ENCODE measurements at regions not wholly inside any gene's neighbourhood (a gene's known extent, or its start where the extent isn't known, plus 50 kb on each side); places are given as distances from the start of the nearest gene placed in this dataset.

GRCh38 chr10:44478040-44478439 is 93.1 kb upstream of the CXCL12 start:
- DNase-seq = no peak

GRCh38 chr10:44478876-44479705 is 94.2 kb upstream of the CXCL12 start:
- no peak for DNase-seq

GRCh38 chr10:44492678-44493077 is 107.8 kb upstream of the CXCL12 start:
- DNase-seq = no peak

- no peak for DNase-seq
Observed at GRCh38 chr10:44498222-44498621, 113.3 kb upstream of the CXCL12 start.

- DNase-seq = no peak
Observed at GRCh38 chr10:44500451-44500850, 115.6 kb upstream of the CXCL12 start.

- no peak for DNase-seq
Observed at GRCh38 chr10:44506386-44506785, 121.5 kb upstream of the CXCL12 start.

GRCh38 chr10:44510379-44511115 is 125.7 kb upstream of the CXCL12 start:
- DNase-seq = no peak

- DNase-seq = no peak
Observed at GRCh38 chr10:44511166-44511565, 126.3 kb upstream of the CXCL12 start.

- no peak for DNase-seq
Observed at GRCh38 chr10:44511601-44512000, 126.7 kb upstream of the CXCL12 start.

GRCh38 chr10:44512431-44513022 is 127.6 kb upstream of the CXCL12 start:
- DNase-seq = no peak

- no peak for DNase-seq
Observed at GRCh38 chr10:44513591-44513990, 128.7 kb upstream of the CXCL12 start.

- no peak for DNase-seq
Observed at GRCh38 chr10:44516891-44517290, 132.0 kb upstream of the CXCL12 start.

- peak; percentile 6 for DNase-seq
Observed at GRCh38 chr10:44517635-44518034, 132.7 kb upstream of the CXCL12 start.

GRCh38 chr10:44519361-44519760 is 134.5 kb upstream of the CXCL12 start:
- DNase-seq = no peak

GRCh38 chr10:44520651-44521050 is 135.8 kb upstream of the CXCL12 start:
- DNase-seq = no peak

GRCh38 chr10:44539178-44539577 is 154.3 kb upstream of the CXCL12 start:
- DNase-seq = no peak

GRCh38 chr10:44552726-44553125 is 167.8 kb upstream of the CXCL12 start:
- DNase-seq = no peak

GRCh38 chr10:44557596-44558191 is 172.8 kb upstream of the CXCL12 start:
- DNase-seq = no peak

- DNase-seq = no peak
Observed at GRCh38 chr10:44558521-44558920, 173.6 kb upstream of the CXCL12 start.

- no peak for DNase-seq
Observed at GRCh38 chr10:44564361-44564760, 179.5 kb upstream of the CXCL12 start.

GRCh38 chr10:44564790-44565189 is 179.9 kb upstream of the CXCL12 start:
- DNase-seq = no peak

- DNase-seq = no peak
Observed at GRCh38 chr10:44566786-44567185, 181.9 kb upstream of the CXCL12 start.

- DNase-seq = no peak
Observed at GRCh38 chr10:44567471-44567870, 182.6 kb upstream of the CXCL12 start.
